22Rv1 (cell line): ENCODE measurements at regions not wholly inside any gene's neighbourhood (a gene's known extent, or its start where the extent isn't known, plus 50 kb on each side); places are given as distances from the start of the nearest gene placed in this dataset.

Source experiments
- CTCF ChIP-seq: fragments of 450-650 bp; IDR thresholded peaks from 2 replicates; pipeline ENCODE4 v1.5.1; 2017; ENCODE audit warnings: mild to moderate bottlenecking
- ZFX ChIP-seq: fragments of 450-650 bp; IDR thresholded peaks from 2 replicates; pipeline ENCODE4 v1.6.1; 2017; ENCODE audit warnings: antibody characterized with exemption, borderline replicate concordance

GRCh38 chr2:23198316-23199114 lies 186.5 kb upstream of the KLHL29 start:
- TF ChIP-seq CTCF: no peak
- no peak for TF ChIP-seq ZFX
